ENCODE measurements at regions not wholly inside any gene's neighbourhood (a gene's known extent, or its start where the extent isn't known, plus 50 kb on each side); places are given as distances from the start of the nearest gene placed in this dataset.

DNA sequence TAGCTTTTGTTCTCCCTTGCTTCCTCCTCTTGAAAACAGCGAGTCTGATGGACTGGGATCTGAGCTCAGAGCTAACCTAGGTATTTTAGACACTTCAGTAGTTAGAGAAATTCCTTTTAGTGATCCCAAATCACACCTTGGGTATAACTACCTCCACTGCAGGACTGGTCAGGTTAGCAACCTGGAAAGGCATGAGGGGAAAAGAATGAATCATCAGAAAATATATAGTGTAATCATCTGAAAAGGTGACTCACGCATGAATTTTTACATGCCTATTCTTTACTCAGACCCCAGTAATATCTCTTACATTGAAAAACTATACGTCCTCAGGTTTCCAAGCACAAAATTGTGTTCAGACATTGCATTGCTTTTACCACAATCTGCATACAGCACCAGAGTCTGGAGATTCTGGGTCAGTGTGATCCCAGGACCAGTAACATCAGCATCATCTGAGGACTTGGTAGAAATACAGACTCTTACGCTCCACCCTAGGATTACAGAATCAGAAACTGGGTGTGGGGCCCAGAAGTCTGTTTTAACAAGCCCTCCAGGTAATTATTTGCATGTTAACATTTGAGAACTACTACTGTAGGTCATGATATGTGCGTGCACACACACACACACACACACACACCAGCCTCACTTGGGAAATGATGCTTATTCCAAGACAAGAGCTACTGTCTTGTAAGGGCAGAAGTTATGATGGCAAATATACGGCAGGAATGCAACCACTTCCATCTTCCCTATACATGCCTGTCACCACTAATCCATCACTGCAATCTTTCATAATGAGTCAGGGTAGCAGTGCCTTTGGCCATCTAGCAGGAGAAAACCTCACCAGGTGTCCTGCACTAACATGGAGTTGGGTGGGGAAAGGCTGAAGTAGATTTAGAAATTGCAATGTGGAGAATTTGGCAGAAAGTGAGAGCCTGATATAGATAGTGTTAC, 271.6 kb upstream of the MAP3K1 start:
- no peak for DNase-seq

DNA sequence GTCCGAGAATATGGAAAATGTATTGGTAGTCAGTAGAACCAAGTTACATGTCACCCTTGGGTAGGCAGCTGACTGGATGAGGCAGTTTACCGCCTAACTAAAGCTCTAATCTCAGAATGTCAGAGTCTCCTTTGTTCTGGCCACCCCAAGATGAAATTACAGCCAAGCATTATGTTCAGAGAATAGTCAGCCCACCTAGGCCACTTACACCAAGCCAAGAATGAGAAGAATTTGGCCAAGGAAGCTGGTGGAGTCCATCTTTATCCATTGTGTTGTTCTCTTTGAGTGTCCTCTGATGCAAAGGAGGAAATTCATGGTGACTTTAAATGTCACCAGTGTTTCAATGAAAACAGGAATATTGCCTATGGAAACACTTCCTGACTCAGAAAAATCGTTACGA, 275.1 kb upstream of the MAP3K1 start:
- DNase-seq: no peak

DNA sequence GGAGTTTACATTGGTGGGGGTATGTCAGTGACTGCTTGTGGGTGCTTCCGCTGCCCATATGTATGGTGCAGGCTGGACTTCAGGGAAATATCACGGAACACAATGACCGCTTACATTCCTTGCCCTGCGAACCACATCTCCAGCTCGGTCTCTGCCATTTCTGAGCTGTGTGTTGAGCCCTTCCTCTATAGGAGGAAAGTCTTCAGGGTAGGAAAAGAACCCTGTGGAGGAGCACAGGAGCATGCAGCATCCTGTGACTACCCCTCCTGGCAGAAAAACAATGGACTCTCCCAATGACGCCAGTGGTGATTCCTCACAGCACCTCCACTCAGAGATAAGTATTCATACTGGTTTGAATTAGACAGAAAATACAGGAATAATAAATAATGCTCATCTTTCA, 276.8 kb upstream of the MAP3K1 start:
- no peak for DNase-seq

DNA sequence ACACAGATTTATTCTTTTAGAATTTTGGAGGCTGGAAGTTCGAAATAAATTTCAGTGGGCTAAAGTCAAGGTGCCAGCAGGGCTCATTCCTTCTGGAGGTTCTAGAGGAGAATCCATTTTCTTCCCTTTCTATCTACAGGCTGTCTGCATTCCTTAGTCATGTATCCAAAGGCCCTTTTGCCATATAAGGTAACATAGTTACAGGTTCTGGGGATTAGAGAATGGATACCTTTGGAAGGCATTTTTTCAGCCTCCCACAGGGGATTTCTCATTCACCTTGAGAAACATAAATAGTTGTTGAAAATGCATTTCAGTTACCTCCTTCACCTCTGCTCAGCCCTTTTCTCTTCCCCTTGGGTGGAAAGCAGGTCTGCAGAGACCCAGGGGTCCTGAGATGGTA, 280.0 kb upstream of the MAP3K1 start:
- no peak for DNase-seq

DNA sequence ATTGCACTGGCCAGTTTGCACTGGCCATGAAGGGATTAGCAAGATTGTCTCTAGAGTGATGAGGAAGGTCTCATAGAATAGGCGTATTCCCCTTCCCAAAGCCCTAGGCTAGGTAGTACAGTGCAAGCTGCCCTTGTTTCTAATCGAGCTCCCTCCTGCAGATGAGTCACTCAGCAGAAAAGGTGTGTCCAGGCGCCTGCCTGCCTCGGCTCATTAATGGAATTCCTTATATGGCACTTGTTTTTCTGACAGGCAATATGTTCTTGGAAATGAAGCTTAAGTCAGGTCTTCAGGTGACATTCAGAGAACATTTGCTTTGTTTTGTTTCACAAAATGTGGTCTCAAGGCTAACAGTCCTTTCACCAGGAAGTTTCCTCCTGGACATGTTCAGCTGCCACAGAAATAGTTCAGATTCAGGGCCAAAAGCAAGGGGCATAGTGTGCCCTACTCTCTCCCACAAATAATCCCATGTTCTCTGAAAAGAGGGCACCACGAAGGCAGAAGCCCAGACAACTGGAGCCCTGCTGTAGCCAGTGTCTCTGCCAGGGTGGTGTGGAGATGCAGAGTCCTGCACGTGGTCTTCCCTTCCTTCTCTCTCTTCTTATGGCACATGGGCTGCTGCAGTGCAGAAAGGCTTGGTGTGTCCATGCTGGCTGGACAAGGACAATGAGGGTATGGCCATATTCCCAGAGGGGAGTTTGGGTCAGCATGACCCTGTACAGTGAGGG, 281.1 kb upstream of the MAP3K1 start:
- DNase-seq: no peak

DNA sequence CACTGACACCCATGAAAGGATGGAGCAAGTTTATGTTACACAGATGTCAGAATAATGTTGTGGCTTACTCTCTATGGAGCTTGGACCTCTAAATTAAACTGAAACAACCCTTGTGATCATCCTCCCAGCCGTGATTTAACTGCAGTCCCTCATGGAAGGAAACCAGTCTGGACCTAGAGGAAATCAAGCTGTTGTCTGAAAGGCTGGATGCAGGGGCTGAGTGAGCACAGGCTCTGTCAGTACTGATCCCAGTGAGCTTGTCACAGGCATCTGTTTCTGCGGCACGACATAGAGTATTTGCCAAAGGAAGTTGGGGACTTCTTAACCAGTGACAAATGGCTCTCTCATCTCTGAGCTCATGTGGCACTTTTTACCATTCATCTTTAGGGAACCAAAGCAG, 282.9 kb upstream of the MAP3K1 start:
- DNase-seq: peak; percentile 55

DNA sequence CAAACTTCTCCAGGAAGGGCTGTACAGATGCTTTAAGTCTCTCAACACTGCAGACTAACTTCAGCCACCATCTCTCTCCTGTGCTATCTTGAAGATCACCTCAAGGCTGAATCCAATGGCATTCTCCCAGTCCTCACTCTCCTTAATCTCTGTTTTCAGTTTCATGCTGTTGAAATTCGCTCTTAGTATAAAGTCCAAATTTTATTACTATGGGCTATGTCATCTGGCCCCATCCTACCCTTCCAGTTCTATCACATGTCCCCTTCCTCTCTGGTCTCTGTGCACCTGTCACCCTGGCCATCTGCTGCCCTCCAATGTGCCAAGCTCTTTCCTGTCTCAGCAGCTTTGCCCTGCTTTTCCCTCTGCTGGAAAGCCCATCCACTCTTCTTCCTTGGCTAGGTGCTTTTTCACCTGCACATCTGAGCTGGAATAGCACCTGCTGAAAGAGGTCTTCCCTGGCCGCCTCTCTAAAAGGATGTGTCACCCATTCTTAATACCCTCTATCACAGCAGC, 284.7 kb upstream of the MAP3K1 start:
- DNase-seq: no peak

DNA sequence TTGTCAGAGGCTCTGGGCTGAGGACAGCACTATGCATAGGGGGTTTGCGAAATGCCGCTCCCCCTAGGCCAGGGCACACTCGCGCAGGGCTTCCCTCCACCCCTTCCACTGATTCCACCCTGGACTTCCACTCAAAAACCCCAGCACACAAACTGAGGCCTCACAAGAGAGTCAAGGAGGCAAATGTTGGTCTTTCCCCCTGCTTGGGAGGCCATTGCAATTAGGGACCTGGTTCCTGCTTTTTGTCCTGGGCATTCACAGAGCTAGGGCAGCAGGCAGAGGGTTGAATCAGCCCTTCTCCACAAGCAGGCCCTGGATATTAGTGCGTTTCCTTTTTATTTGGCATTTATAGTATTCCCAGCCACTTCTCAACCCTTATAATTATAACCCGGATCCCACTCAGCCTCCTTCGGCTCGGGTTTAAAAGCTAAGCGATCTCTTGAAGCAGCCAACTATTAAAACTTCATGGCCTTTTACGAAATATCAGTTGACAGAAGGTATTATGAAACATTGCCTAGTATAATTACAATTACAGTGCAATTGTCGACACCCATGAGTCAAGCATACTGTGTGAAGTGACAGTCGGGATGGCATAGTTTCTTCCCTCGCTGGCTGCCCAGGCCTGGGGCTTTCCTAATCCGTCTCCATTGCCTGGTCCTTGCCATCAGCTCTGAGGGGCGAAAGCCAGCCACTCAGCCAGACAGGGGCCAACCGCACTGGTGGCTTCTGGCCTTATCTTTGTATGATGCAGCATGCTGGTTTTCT, 285.5 kb upstream of the MAP3K1 start:
- DNase-seq: no peak

DNA sequence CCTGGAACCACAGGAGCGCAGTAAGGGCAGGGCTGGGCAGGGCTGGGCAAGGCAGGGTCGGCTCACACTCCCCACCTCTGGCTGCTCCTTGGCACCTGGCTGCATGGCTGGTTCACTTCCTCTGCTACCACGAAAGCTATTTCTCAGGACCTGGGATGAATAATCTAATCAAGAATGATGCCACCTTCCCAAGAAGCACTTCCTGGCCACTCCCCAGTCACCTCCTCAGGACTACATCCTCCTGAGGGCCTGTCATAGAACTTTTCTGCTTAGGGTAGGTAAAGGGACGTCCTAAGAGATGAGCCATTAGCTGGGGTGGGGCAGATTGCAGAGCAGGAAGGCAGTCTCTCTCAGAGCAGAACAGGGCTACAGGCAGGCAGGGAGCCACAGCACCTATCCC, 288.2 kb upstream of the MAP3K1 start:
- no peak for DNase-seq

DNA sequence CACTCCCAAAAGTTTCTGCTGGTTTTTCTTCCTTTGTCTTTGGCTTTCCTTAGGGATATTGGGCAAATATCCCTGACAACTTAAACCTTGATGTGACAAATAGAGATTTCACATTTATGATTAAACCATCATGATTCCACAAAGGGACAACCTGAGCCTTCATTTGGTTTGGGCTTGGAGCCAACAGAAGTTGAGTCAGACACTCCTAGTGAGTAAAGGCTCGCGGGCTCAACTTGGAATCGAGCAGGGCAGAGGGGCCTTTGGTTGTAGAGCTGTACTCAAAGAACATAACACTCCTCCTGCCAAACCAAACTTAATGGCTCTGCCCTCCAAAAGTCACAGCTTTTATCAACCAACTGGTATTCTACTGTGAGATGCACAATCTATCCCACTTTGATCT, 290.2 kb upstream of the MAP3K1 start:
- DNase-seq: no peak

DNA sequence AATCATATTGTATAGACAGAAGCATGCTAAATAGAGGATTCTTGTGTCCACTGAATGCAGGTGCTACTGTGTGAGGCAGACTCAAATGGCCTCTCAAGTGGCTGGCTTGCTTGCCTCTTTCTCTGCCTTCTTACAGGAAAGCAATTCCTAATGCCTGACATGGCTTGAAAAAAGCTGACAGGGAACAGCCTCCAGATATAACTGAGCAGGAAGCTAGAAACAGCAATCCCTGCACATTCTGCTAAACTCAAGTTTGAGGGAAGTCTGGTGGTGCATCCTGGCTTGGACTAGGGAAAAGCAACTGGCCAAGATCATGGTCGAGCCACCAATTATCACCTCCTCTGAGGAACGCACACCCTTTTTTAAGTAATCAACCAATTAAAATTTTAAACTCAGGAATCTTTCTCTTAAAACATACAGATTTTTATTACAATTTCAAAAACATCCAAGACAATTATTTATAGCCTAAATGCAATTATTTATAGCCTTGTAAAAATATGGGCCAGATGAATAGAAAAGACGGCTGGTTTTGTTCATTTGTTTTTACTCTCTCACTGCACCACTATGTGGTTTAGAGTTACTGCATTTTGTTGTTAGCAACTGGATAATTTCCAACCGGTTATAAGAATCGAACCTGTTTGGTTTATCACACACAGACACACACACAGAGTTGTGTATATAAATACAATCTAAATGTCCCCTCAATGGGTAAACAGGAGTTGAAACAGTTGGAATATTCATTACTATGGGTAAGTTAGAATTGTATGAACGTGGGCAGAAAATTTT, 290.9 kb upstream of the ANKRD55 start:
- no peak for DNase-seq

DNA sequence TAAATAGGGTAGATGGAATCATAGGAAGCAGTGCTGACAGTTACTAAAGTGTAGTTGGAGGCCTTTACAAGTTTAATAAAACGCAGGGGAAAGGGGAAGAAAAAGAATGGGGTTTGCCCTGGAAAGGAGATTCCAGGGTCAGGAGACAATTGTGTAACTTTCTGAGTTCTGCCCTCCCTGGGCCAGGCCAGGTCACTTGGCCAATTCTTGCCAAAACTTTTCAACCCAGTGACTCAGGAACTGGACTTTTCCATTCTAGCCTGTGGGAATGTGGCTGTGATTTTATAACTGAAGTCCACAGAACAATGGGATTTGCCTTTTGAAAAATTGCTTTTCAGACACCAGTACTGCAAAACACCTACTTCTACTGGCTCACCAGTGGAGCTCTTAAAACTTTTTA, 289.8 kb upstream of the ANKRD55 start:
- no peak for DNase-seq

DNA sequence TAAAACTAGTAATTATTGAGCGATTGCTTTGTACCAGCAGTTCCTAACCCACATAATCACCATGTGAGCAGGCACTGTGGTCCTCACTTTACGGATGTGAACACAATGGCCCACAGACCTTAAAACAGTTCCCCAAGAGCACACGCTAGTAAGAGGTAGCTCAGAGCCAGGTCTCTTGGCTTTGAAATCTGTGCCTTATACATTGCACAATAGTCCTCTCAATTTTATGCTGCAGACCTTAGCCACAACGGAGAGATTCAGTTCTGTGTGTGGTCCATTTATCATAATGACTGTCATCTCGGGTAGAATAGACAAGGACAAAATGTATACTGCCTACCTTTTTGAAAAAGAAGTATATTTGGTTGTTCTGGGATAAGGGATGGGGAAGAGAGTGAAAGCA, 289.0 kb upstream of the ANKRD55 start:
- no peak for DNase-seq

DNA sequence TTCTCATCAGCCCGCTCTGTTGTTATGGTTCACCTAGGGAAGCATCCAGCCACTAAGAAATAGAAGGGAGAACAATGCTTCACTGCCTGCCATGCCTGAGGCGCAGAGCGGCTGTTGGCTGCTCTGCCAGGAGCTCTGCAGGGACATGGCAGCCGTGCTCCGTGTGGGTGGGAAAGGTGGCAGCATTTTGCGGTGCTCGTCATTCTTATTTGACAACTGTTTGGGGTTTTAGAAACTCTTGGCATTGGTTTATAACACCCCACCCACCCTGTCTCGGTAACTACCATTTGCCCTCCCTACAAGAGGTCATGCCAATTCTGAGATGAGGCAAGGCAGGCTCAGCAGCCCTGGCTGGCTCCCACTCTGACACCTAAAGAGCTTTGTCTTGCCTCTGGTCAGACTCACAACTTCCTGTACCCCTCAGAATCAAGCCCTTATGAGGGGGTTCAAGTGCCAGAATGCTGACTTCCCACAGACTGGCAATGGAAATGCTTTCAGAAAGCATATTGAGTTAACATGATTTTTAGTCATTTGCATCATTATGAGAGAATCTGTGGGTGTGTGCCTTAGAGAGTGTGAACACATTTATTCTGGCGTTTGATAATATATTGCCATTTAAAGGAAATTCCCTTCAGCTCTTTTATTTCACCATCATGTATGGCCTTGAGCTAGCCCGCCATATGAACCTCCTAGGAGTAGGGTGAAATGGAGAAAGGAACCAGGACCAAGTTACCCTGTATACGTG, 288.0 kb upstream of the ANKRD55 start:
- DNase-seq: no peak

DNA sequence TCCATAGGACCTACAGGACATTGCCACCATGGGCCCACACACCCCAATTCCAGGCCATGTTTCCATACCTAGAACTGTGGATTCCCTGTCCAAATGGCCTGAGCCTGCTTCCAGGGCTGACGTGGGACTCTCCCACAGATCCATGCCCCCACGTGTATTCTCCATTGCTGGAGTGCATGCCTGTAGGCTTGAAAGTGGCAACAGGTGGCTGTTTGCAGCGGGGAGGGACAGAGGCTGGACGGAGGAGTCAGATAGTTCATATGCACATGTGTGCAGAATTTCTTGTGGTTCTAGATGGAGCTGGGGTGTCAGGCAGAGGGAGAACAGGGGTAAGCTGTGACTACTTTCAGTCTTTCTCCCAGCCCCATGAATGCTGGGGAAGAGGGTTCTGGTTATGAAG, 285.7 kb upstream of the ANKRD55 start:
- no peak for DNase-seq

DNA sequence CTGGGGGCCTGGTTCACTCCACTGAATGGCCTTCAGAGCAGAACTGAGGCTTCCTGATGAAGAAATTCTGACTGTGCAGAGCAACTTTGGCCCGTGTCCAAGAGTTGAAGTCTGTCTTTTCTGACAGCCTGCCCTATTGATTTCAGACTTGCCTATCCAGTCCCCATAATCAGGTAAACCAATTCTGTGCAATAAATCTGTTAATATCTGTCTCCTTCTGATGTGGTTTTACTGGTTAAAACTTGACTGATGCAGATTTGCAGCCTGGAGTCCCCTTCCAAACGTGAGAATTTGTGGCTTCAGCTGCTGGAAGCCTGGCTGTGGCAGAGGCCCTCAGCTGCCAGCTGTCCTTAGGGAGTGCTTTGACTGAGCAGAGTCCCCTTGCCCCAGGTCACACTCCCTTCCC, 283.9 kb upstream of the ANKRD55 start:
- no peak for DNase-seq

DNA sequence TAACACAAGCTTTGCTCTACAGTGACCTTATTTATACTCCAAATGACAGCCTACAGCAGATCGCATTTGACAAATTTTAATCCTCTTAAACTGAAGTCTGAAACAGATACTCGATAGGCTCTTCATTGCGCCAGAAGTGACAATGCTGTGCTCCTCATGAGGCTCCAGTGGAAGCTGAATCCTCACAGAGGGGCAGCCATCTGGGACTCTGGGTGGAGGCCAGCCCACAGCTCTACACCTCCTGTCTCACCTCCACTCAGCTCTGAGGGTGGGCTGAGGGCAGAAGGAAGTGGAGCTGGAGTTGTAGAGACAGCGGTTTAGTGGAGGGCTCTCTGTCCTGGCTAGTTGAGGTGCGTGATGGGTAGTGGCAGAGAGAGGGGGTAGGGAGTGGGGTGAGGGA, 283.3 kb upstream of the ANKRD55 start:
- DNase-seq: no peak

DNA sequence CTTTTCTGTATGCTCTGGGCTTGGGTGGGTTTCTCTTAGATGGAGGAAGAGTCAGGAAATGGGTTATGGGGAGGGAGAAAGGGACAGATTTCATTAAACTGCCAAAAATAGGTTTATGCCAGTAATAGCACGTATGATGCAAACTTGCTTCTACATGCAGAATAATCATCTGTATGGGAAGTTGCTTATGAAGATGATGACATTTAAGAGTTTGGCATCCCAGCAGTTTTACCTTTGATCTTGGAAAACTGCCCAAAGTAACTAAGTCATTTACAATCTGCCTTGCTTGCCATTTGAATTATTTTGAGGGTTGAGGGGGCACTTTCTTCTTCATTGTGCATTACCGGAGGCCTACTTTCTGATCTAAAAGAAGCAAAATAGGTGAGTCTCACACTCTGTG, 282.9 kb upstream of the ANKRD55 start:
- DNase-seq: no peak

DNA sequence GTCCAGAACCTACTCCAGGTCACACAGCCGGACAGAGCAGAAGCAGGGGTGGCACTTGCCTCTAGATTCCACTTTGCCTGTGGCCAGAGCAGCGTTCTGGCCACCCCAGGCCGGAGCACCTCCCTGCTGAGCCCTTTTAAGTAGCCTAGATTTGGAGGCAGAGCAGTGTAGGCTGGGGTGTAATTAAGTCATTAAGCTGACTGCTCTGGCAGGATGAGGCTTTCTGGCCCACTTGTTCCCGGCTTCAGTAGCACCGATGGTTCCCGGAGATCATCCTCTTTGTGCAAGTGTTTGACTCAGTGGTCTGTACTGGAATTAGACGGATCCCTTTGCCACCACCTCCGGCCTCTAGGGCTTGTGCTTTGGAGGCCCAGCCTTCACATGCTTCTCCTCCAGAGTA, 281.9 kb upstream of the ANKRD55 start:
- DNase-seq: no peak

DNA sequence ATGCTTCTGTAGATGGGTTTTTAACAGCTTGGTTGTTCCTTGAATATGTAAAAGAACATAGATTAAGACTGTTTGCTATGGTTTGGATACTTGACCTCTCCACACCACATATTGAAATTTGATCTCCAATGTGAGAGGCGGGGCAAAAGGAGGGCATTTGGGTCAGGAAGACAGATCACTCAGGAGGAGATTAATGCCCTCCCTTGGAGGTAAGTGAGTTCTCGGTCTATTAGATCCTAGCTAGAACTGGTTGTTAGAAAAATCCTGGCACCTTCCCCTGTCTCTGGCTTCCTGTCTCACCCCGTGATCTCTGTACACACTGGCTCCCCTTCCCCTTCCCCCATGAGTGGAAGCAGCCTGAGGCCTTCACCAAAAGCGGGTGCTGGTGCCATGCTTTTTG, 281.1 kb upstream of the ANKRD55 start:
- no peak for DNase-seq

DNA sequence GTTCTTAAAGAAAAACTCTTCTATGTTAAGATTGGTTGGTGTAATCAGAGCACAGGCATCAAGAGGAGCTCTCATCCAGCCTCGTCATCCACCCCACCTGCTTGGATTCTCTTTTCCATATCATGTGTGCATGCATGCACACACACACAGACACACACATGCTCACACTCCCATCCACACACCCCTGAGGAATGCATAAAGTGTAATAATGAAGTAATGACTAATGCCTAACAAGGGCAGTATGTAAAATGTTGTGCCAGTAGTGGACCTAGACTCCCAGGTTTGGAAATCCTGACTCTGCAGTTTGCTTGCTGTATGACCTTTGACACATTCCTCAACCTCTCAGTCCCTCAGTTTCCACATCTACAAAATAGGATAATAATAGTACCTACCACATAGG, 280.0 kb upstream of the ANKRD55 start:
- DNase-seq: no peak

All from right kidney (tissue), 1 donor.